ENCODE measurements at regions not wholly inside any gene's neighbourhood (a gene's known extent, or its start where the extent isn't known, plus 50 kb on each side); places are given as distances from the start of the nearest gene placed in this dataset.

- DNase-seq (ENCODE audit: low read depth), result no peak
Observed at GRCh38 chr2:67689186-67689585, 292.1 kb downstream of the ETAA1 start.

GRCh38 chr2:67689651-67690050, 292.5 kb downstream of the ETAA1 start:
- no peak overlapping the region for H3K4me3 ChIP-seq (ENCODE audit: low read depth, low read length)
- in situ Hi-C loops (cut with HindIII; ENCODE audit: low sequenced_read_pairs), result no loop called here
- TF ChIP-seq, protein P1, sequence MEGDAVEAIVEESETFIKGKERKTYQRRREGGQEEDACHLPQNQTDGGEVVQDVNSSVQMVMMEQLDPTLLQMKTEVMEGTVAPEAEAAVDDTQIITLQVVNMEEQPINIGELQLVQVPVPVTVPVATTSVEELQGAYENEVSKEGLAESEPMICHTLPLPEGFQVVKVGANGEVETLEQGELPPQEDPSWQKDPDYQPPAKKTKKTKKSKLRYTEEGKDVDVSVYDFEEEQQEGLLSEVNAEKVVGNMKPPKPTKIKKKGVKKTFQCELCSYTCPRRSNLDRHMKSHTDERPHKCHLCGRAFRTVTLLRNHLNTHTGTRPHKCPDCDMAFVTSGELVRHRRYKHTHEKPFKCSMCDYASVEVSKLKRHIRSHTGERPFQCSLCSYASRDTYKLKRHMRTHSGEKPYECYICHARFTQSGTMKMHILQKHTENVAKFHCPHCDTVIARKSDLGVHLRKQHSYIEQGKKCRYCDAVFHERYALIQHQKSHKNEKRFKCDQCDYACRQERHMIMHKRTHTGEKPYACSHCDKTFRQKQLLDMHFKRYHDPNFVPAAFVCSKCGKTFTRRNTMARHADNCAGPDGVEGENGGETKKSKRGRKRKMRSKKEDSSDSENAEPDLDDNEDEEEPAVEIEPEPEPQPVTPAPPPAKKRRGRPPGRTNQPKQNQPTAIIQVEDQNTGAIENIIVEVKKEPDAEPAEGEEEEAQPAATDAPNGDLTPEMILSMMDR (IDR thresholded peaks at IDR 0.05; ENCODE audit: low read depth, low read length, missing control alignments), result no peak
- DNase-seq (ENCODE audit: low read depth), result no peak

More at GRCh38 chr2:67689186-67689585, 292.1 kb downstream of the ETAA1 start:
- in situ Hi-C loops (cut with HindIII; ENCODE audit: low sequenced_read_pairs), result no loop called here
- TF ChIP-seq, protein P1 (IDR thresholded peaks at IDR 0.05; ENCODE audit: low read depth, low read length, missing control alignments), result no peak
- no peak overlapping the region for H3K4me3 ChIP-seq (ENCODE audit: low read depth, low read length)

GRCh38 chr2:67694445-67694844, 297.3 kb downstream of the ETAA1 start:
- H3K4me3 ChIP-seq (ENCODE audit: low read depth, low read length), result no peak overlapping the region
- TF ChIP-seq, protein P1 (IDR thresholded peaks at IDR 0.05; ENCODE audit: low read depth, low read length, missing control alignments), result no peak
- in situ Hi-C loops (cut with HindIII; ENCODE audit: low sequenced_read_pairs), result no loop called here
- DNase-seq (ENCODE audit: low read depth), result no peak

GRCh38 chr2:67701011-67701410, 303.9 kb downstream of the ETAA1 start:
- H3K4me3 ChIP-seq (ENCODE audit: low read depth, low read length), result no peak overlapping the region
- in situ Hi-C loops (cut with HindIII; ENCODE audit: low sequenced_read_pairs), result no loop called here
- TF ChIP-seq, protein P1 (IDR thresholded peaks at IDR 0.05; ENCODE audit: low read depth, low read length, missing control alignments), result no peak
- DNase-seq (ENCODE audit: low read depth), result no peak

GRCh38 chr2:67702284-67702683, 305.2 kb downstream of the ETAA1 start:
- no peak overlapping the region for H3K4me3 ChIP-seq (ENCODE audit: low read depth, low read length)
- DNase-seq (ENCODE audit: low read depth), result no peak
- in situ Hi-C loops (cut with HindIII; ENCODE audit: low sequenced_read_pairs), result no loop called here
- TF ChIP-seq, protein P1 (IDR thresholded peaks at IDR 0.05; ENCODE audit: low read depth, low read length, missing control alignments), result no peak

DNA sequence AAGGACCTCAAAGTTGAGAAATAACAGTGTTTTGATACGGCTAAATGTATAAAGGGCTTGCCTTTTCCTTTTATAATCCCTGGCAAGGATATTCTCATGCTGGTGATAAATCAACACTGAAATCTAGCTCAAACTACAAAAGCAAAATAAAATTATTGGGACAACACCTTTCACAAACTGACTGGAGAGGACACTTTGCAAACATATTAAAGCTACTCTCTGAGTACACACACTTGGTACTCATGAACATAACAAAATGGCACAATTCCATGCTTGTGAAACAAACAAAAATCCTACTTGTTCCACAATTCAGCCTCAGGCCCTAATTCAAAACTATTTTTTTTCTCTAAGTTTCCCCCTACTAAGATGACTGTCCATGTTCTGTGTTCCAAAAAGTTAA, 305.8 kb downstream of the ETAA1 start:
- TF ChIP-seq, protein P1 (IDR thresholded peaks at IDR 0.05; ENCODE audit: low read depth, low read length, missing control alignments), result no peak
- no peak overlapping the region for H3K4me3 ChIP-seq (ENCODE audit: low read depth, low read length)
- in situ Hi-C loops (cut with HindIII; ENCODE audit: low sequenced_read_pairs), result no loop called here
- DNase-seq (ENCODE audit: low read depth), result no peak

- in situ Hi-C loops (cut with HindIII; ENCODE audit: low sequenced_read_pairs), result no loop called here
- no peak for DNase-seq (ENCODE audit: low read depth)
- H3K4me3 ChIP-seq (ENCODE audit: low read depth, low read length), result no peak overlapping the region
- TF ChIP-seq, protein P1 (IDR thresholded peaks at IDR 0.05; ENCODE audit: low read depth, low read length, missing control alignments), result no peak
Observed at GRCh38 chr2:67706082-67706481, 308.9 kb downstream of the ETAA1 start.
